Smooth muscle cell (in vitro differentiated cells): ENCODE measurements at regions not wholly inside any gene's neighbourhood (a gene's known extent, or its start where the extent isn't known, plus 50 kb on each side); places are given as distances from the start of the nearest gene placed in this dataset.

Source experiments
- DNase-seq: peaks from one replicate; lab custom pipeline; 2025; ENCODE audit not compliant: unreplicated experiment; lab: John Stamatoyannopoulos, UW
- H2AFZ ChIP-seq: fragments of 200-600 bp; sonication (generic); 2 replicates; pipeline ENCODE4 v1.6.0; 2016; ENCODE audit warnings: antibody characterized with exemption, low read depth, mild to moderate bottlenecking
- H3F3A ChIP-seq: fragments of 200-600 bp; sonication (generic); 2 replicates; pipeline ENCODE4 v1.6.0; 2017; ENCODE audit warnings: antibody characterized with exemption, low read depth
- H3K27ac ChIP-seq: fragments of 200-600 bp; sonication (generic); 2 replicates; pipeline ENCODE4 v1.5.1; 2016; ENCODE audit warnings: low read depth, mild to moderate bottlenecking
- H3K27me3 ChIP-seq: fragments of 200-600 bp; sonication (generic); 2 replicates; pipeline ENCODE4 v1.6.1; 2016; ENCODE audit warnings: low read depth, mild to moderate bottlenecking
- H3K36me3 ChIP-seq: fragments of 200-600 bp; sonication (generic); 2 replicates; pipeline ENCODE4 v1.5.1; 2016; ENCODE audit warnings: low read depth
- H3K4me1 ChIP-seq: fragments of 200-600 bp; sonication (generic); 2 replicates; pipeline ENCODE4 v1.5.1; 2016; ENCODE audit warnings: low read depth
- H3K4me2 ChIP-seq: fragments of 200-600 bp; sonication (generic); 2 replicates; pipeline ENCODE4 v1.6.0; 2016; ENCODE audit warnings: mild to moderate bottlenecking
- H3K4me3 ChIP-seq: fragments of 200-600 bp; sonication (generic); 2 replicates; pipeline ENCODE4 v1.5.1; 2016; ENCODE audit warnings: mild to moderate bottlenecking
- H3K79me2 ChIP-seq: fragments of 200-600 bp; sonication (generic); 2 replicates; pipeline ENCODE4 v1.6.0; 2016; ENCODE audit warnings: low read depth, mild to moderate bottlenecking
- H3K9ac ChIP-seq: fragments of 200-600 bp; sonication (generic); 2 replicates; pipeline ENCODE4 v1.6.0; 2016; ENCODE audit warnings: low read depth
- H3K9me3 ChIP-seq: fragments of 200-600 bp; sonication (generic); replicated peaks from 2 replicates; pipeline ENCODE4 v1.5.1; 2016; ENCODE audit warnings: low read depth
- H4K20me1 ChIP-seq: fragments of 200-600 bp; sonication (generic); 2 replicates; pipeline ENCODE4 v1.6.0; 2016; ENCODE audit warnings: low read depth
- CTCF ChIP-seq: fragments of 200-600 bp; sonication (generic); IDR thresholded peaks from 2 replicates; pipeline ENCODE4 v1.5.1; 2017; ENCODE audit warnings: borderline replicate concordance, mild to moderate bottlenecking, antibody characterized with exemption; ENCODE audit not compliant: insufficient read depth, poor library complexity, severe bottlenecking
- WGBS: methylation state at CpG from one replicate; pipeline ENCODE4 v1.1.7; 2016; ENCODE audit warnings: low lambda C conversion rate; 5-methylcytosine and 5-hydroxymethylcytosine counted together

DNA sequence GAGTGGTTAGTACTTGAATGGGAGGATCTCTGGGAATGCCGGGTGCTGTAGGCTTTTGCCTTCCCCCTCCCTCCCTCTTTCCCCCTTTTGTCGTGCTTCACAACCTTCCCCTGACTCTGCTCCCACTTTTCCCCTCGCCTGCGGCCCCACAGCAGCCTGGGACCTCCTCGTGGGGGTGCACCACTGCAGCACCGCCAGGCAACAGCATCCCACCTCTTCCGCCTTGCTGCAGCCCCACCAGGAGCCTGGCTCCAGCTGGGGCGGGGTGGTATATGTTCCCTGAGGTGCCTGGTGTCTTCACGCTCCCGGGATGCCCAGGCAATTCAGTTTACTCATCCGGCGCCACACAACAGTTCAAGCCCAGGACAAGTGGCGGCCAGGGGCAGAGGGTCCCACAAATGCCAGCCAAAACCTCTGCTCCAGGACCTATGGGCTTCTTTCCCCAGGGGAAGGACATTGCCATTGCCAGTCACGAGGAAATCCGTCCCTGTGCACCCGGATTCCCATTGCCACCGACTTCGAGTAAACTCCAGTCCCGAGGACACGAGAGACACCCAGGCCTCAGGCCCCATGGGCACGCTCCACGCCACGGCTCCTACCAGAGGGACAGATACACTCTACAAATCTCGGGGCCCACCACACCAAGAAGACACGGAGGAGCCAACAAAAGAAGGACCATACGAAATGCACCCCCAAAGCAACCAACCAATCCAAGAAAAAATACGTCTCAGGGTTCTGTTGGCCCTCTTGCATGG lies 181.7 kb downstream of the ALG10 start:
- no peak for DNase-seq
- Histone ChIP-seq H3K9ac (no peak overlapping the region), H3K27ac (no peak overlapping the region), H3K79me2 (no peaks in the 10 kb centered on the region), H3K27me3 (no peaks in the 10 kb centered on the region), H3F3A (no peaks in the 10 kb centered on the region), H4K20me1 (no peaks in the 10 kb centered on the region), H3K9me3 (no peaks in the 10 kb centered on the region), H3K4me3 (no peak overlapping the region), H3K4me2 (no peak overlapping the region), H2AFZ (no peak overlapping the region), H3K4me1 (no peaks in the 10 kb centered on the region), H3K36me3 (no peaks in the 10 kb centered on the region)
- WGBS: 77% methylated on average over 22 of the region's 27 CpGs
- no peak for TF ChIP-seq CTCF

GRCh38 chr12:34204830-34205285 lies 182.6 kb downstream of the ALG10 start:
- no peaks in the 10 kb centered on the region for H3K9me3 ChIP-seq
- no peaks in the 10 kb centered on the region for H3F3A ChIP-seq
- no peak for DNase-seq
- H3K36me3 ChIP-seq: no peaks in the 10 kb centered on the region
- H4K20me1 ChIP-seq: no peaks in the 10 kb centered on the region
- no peak overlapping the region for H3K9ac ChIP-seq
- H3K27me3 ChIP-seq: no peaks in the 10 kb centered on the region
- no peak overlapping the region for H3K27ac ChIP-seq
- no peak overlapping the region for H2AFZ ChIP-seq
- H3K4me3 ChIP-seq: no peak overlapping the region
- 80% methylated on average over 9 of the region's 12 CpGs for WGBS
- no peak for TF ChIP-seq CTCF
- H3K4me2 ChIP-seq: no peak overlapping the region
- no peaks in the 10 kb centered on the region for H3K79me2 ChIP-seq
- H3K4me1 ChIP-seq: no peaks in the 10 kb centered on the region

DNA sequence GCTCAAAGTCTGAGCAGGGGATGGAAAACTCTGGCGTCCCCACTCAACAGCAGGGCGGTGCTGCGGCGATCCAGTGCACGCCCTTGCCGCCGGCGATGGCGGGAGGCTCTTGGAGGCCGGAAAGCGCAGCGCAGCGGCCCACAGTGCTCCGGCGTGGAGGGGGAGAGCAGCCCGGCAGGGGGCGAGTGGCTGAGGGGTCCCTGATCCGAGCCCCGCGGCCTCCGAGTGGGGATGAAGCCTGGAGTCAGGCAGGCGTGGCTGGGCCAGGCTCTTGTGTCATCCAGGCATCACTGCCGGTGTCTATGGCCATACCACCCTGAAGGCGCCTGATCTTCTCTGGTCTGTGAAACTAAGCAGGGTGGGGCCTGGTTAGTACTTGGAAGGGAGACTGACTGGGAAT lies 183.1 kb downstream of the ALG10 start:
- no peak overlapping the region for H3K4me3 ChIP-seq
- H3K36me3 ChIP-seq: no peaks in the 10 kb centered on the region
- no peaks in the 10 kb centered on the region for H3F3A ChIP-seq
- TF ChIP-seq CTCF: no peak
- no peaks in the 10 kb centered on the region for H3K9me3 ChIP-seq
- DNase-seq: no peak
- H3K4me1 ChIP-seq: no peaks in the 10 kb centered on the region
- WGBS: 98% methylated on average over 24 of the region's 24 CpGs
- H3K4me2 ChIP-seq: no peak overlapping the region
- no peak overlapping the region for H3K9ac ChIP-seq
- H2AFZ ChIP-seq: no peak overlapping the region
- no peak overlapping the region for H3K27ac ChIP-seq
- no peaks in the 10 kb centered on the region for H3K79me2 ChIP-seq
- no peaks in the 10 kb centered on the region for H4K20me1 ChIP-seq
- H3K27me3 ChIP-seq: no peaks in the 10 kb centered on the region
